DMS79 treated with DMSO at 0.1 percent for 48 hours (cell line): ENCODE measurements at regions not wholly inside any gene's neighbourhood (a gene's known extent, or its start where the extent isn't known, plus 50 kb on each side); places are given as distances from the start of the nearest gene placed in this dataset.
"Not testable (repeated sequence)": the region's sequence is repeated elsewhere in the genome, so short reads cannot be mapped to it uniquely, and the experiment has no call there.

Experiments
- DNase-seq: peaks from one replicate; lab custom pipeline; 2025; lab: John Stamatoyannopoulos, UW

DNA sequence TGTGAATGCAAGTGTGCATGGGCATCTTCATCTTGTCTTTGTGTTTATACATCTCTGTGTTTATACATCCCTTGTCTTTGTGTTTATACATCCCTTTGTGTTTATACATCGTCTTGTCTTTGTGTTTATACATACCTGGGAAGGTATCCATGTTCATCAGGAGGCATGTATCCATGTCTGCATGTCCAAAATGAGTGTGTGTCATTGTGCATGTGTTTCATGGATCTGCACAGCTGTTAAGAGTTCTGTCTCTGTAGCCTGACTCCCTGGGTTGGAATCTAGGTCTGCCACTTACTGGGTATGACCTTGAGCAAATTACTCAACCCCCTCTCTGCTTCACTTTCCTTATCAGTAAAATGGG lies 50.1 kb upstream of the SIRPA start:
- no peak for DNase-seq

GRCh38 chr20:1844325-1845162 lies 50.7 kb upstream of the SIRPA start:
- no peak for DNase-seq

GRCh38 chr20:1842281-1842680 lies 52.9 kb upstream of the SIRPA start:
- DNase-seq, result no peak

- no peak for DNase-seq
Observed at GRCh38 chr20:1841554-1842140, 53.6 kb upstream of the SIRPA start.

DNA sequence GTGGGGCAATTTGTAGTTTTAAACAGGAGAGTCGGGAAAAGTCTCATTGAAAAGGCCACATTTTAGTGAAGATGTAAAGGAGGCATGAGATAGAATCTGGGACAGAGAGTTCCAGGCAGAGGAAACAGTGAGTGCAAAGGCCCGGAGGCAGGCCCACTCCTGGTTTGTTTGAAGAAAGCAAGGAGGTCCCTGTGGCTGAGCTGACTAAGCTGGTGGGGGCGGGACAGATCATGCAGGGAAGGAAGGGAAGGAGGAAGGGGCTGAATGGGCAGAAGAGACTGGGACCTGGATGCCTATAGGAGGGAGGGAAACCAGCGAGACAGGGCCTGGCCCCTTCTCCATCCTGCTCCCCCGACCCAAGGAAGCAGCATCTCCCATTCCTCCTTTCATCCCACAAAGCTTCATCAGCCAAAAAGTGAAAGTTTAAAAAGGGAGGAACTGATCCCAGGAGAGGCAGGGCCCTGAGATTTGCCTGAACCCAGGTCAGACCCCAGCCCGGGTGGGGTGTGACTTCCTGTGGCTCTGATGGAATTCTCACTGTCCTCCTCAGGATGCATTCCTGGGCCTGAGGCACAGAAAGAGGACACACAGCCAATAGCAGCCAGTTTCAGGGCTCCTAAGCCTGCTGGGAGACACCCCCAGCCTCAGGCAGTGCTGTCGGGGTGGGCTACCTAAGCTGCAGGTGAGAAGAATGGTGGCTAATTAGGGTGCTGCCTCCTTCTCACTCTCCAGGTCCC lies 54.2 kb upstream of the SIRPA start:
- no peak for DNase-seq

DNA sequence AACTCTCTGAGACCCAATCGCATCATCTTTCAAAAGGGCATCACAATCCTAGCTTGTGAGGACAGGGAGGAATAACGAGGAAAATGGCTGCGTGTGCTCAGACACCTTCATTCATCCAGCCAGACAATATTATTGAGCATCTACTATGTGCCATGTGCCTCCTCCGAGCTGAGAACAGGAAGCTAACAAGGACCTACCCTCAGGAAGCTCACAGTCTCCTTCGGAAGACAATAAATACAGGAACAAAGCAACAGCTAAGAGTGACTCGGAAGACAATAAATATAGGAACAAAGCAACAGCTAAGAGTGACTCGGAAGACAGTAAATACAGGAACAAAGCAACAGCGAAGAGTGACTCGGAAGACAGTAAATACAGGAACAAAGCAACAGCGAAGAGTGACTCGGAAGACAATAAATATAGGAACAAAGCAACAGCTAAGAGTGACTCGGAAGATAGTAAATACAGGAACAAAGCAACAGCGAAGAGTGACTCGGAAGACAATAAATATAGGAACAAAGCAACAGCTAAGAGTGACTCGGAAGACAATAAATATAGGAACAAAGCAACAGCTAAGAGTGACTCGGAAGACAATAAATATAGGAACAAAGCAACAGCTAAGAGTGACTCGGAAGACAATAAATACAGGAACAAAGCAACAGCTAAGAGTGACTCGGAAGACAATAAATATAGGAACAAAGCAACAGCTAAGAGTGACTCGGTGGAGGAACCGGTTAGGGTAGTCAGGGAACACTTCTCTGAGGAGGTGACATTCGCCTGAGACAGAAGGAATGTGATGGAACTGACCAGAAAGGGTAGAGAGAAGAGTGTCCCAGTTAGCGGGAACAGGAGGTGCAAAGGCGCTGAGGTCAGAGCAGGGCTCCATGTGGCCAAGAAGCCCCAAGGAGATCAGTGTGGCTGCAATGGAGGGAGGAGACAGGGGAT lies 55.6 kb upstream of the SIRPA start:
- not testable (repeated sequence) for DNase-seq

DNA sequence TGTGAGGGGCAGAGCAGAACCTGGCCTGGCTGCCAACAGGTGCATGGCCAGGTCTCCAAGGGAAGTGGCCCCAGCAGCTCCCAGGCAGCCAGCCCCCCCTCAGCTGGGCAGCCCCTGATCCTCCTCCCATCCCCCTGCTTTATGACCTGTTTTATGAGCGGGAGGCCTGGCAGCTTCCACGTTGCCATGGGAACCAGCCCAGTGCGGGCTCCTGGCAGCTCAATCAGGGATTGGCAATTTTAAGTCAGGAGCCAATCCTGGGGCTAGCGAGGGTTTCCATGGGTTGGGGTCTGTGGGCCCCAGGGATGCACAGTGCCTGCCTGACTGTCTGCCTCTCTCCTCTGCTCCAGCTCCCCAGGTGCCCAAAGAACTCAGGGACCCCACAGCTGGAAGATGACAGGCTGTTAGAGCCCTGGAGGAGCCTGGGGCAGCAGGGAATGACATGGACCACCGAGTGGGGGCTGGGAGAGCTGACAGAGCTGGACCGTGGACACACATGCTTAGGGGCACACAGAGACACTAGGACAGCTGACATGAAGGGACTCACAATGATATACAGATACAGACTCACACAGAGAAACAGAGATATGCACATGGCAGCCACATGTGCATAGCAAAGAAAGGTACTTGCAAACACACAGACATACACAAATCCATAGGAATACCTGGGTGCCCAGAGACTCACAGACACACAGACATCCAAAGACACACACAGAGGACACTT lies 56.5 kb upstream of the SIRPA start:
- no peak for DNase-seq

DNA sequence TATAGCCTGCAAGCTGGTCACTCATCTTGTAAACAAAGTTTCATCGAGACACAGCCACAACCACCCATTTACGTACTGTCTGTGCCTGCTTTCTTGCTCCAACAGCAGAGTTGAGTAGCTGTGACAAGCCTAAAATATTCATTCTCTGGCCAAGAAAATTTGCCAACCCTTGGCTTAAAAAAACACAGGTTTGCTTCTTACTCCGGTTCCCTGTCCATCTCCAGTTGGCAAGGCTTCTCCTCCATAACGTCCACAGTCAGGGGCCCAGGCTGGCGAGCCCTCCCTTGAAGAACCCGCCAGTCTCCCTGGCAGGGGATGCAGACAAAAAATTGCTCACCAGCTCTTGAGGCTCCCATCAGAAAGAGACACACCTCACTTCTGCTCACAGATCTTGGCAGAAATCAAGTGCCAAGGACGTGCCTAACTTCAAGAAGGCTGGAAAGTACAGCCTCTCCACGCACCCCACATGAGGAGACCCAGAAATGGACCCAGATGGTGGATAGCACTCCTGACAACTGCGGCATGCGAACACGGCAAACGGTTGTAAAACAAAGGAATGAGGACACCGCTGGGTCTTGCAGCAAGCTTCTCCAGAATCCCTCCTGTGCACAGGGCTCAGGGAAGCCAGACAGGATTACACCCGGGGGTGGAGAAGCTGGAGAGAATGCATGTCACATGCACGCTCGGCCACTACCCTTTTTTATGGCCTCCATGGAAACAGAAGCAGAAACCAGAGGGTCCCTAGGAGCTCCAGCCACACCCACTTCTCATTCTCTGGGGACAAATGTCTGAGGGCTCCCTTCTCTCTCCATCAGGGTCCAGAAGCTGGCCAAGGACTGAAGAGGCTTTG lies 59.8 kb upstream of the SIRPA start:
- DNase-seq, result no peak

GRCh38 chr20:1833728-1834726 lies 61.2 kb upstream of the SIRPA start:
- no peak for DNase-seq

DNA sequence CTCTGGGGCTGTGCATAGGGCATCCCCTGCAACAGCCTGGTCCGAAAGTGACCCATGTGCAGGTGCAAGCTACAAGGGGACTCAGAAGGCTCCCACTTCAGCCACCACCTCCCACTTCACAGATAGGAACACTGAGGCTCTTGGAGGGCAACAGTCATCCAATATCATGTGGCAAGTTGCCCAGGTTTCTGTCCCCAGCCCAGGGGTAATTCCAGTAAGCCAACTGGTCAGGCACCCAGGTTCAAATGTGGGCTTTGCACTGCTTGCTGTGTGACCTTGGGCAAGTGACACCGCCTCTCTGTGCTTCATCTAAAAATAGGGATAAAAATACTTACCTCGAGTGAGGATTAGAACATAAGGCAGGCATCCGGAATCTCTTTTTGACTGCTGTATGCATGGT lies 62.0 kb upstream of the SIRPA start:
- no peak for DNase-seq

DNA sequence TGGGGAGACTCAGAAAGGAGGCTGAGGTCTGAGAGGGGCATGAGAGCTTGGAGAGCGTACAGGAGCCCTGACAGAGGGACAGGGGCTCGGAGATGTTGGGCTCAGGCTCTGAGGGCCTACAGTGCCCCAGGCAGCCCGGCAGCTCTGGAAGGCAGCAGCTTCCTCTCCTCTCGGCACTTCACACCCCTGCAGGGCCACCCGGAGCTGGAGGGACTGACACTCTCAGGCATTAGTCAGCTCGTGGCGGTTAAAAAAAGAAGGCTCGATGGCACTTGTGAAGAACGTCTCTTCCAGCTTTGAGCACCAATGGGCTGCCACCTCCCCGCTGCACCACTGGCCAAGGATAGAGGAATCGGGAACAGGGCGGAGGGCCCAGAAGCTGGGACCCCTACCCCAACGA lies 62.6 kb upstream of the SIRPA start:
- no peak for DNase-seq

DNA sequence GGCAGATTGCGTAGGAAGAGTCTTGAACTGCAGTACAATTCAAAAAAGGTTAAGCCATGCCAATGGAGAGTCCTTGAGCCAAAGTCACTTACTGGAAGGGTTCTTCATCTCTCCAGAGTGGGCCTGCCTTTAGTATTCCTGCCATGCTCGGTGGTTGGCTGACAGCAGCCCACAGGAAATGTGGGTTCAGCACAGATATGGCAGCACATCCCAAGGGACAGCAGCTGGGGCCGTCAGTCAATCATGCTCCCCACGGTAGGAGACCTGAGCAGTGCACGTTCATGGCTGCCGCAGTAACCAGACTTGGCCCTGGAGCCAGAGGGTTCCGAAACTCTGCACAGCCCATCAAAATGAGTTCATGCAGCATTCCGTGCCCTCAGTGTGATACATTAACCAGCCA lies 63.6 kb upstream of the SIRPA start:
- DNase-seq, result no peak

GRCh38 chr20:1831096-1831495 lies 64.1 kb upstream of the SIRPA start:
- no peak for DNase-seq

GRCh38 chr20:1830240-1830639 lies 65.0 kb upstream of the SIRPA start:
- DNase-seq, result no peak

- no peak for DNase-seq
Observed at GRCh38 chr20:1829531-1829930, 65.7 kb upstream of the SIRPA start.

DNA sequence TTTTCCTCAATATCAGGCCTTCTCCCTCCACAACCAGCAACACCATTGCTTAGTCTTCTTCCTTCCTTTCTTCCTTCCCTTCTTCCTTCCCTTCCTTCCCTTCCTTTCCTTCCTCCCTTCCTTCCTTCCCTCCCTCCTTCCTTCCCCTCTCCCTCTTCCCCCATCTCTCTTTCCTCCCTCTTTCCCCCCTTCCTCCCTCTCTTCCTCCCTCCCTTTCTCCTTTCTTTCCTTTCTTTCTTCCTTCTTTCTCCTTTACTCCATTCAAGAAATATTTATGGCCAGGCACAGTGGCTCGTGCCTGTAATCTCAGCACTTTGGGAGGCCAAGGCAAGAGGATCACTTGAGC lies 66.4 kb upstream of the SIRPA start:
- no peak for DNase-seq

GRCh38 chr20:1827974-1828785 lies 67.0 kb upstream of the SIRPA start:
- no peak for DNase-seq

GRCh38 chr20:1827510-1827973 lies 67.7 kb upstream of the SIRPA start:
- DNase-seq, result no peak
